HG03354 (cell line): ENCODE measurements at regions not wholly inside any gene's neighbourhood (a gene's known extent, or its start where the extent isn't known, plus 50 kb on each side); places are given as distances from the start of the nearest gene placed in this dataset.

ENCODE experiments used
- ATAC-seq: cut with Tn5 transposase; IDR thresholded peaks from one replicate; pipeline ENCODE4 v1.9.1; 2021; ENCODE audit warnings: mild to moderate bottlenecking; ENCODE audit not compliant: unreplicated experiment, poor library complexity, severe bottlenecking

DNA sequence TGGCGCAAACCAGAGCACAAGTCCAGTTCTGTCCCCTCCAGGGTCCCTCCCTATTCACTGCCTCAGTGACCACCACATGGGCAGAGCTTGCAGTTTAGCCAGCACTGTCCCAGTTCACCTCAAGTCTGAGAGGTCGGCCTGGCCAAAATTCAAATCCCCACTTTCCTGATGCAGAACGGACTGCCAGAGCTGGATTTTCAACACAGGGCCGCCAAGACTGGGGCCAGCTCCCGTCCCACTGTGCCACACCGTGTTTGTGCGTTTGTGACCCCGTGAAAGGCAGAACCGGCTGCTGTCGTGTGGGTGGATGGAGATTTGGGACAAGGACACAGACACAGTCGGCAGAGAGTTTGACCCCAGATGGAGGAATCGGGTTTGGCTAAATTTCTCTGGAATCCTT lies 176.7 kb downstream of the URI1 start:
- no peak for ATAC-seq

DNA sequence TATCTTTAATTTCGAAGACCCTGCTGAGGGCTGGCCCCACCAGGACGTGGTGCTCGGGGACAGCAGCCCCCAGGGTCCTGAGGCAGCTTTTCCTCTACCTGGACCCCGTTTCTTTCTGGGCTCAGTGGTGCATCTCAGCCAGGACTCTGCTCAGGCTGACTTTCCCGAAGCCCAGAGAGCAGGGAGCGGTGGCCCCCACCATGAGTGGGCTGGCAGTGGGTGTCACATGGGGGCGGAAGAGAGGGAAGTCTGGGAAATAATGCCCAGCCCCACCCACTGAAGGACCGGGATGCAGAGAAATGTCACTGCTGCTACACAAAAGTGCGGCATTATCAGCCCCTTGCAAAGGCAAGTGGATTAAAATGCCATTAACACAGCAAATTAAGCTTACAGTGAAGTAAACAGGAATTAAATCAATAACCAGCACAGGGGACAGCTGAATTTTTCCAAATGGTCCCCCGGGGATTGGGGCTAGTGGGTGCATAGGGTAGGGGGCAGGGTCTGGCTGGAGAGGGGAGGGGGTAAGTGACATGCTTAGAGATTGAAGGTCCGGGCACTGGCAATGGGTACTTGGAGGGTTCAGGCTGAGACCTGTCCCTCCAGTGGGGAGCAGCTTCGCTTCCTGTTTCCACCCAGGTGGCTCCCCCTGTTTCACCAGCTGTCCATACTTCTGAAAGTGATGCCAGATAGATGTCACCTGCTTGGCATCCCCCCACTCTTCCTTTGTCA lies 177.3 kb downstream of the URI1 start:
- ATAC-seq = no peak

DNA sequence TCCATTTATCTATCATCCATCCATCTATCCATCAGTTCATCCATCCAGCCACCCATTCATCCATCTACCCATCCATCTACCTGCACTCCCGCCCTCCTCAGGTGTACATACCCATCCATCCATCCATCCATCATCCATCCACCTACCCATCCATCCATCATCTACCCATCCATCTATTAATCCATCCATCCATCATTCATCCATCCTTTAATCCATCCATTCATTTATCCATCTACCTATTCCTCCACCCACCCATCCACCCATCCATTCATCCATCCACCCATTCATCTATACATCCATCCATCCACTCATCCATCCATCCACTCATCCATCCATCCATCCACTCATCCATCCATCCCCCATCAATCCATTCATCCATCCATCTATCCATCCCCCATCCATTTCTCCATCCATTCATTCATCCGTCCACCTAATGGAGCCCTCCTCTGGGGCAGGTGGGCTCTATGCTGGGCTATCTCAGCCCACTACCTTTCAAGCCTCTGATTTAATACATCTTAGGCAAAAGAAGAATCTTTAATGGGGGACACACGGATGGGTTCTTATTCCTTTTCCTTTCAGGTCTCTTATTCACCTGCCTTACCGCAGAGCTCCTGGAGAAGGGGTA lies 178.9 kb downstream of the URI1 start:
- ATAC-seq = no peak

- no peak for ATAC-seq
Observed at GRCh38 chr19:30122431-30122830, 180.4 kb downstream of the URI1 start.

GRCh38 chr19:30123119-30123518 lies 181.1 kb downstream of the URI1 start:
- no peak for ATAC-seq

DNA sequence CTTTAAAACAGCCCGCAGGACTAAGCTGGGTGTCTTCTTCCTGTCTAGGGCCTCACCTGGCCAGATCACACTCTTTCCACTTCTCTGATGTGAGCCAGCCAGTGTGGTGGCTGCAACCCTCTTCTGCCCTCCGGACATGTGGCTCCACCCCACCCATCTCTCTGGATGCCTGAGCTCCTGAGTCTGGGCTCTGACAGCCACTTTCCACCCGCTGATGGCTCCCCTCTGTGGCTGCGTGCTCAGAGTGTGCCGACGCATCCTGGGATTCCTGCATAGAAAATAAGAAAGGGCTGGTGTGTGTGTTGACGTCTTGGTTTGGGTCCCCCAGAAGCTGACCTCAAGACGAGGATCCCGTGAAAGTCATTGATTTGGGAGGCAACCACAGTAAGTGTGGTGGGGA lies 181.6 kb downstream of the URI1 start:
- ATAC-seq = no peak

DNA sequence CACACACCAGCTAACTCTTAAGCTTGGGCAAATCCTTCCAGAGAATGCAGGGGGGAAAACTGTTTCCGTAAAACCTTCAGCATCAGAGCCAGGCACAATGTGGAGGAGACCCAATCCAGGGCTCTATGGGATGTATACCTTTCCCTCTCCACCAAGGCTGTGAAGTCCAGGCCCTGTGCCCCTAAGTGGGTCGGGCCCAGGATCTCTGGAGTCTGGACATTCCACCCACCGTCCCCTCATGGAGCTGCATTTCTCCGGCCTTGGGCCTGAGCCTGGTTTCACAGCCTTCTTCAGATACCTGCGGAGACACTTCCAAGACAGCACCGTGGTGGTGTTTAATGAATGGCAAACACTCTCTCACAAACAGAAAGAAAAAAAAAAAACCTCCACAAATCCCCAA lies 186.2 kb downstream of the URI1 start:
- ATAC-seq = no peak

DNA sequence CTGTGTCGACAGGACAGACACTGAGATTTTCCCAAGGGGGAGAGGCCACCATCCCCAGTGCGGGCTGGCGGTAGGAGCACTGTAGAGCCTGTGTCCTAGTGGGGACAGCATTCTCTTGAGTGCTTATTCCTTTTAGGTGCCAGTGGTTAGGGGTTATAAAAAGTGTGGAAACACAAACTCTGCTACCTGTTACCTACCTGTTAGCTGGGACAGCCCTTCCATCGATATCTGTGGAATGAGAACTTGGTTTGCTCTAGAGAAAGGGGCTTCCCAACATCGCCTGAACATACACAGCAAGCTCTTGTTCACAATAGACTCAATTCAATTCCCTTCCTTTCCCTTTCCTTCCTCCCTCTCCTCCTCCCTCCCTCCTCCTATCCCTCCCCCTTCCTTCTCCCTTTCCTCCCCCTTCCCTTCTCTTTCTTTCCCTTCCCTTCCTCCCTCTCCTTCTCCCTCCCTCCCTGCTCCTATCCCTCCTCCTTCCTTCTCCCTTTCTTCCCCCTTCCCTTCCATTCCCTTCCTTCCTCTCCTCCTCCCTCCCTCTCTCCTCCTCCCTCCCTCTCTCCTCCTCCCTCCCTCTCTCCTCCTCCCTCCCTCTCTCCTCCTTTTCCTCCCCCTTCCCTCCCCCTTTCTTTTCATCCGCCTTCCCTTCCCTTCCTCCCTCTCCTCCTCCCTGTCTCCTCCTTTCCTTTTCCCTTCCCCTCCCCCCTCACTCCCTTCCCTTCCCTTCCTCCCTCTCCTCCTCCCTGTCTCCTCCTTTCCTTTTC lies 188.5 kb downstream of the URI1 start:
- no peak for ATAC-seq

DNA sequence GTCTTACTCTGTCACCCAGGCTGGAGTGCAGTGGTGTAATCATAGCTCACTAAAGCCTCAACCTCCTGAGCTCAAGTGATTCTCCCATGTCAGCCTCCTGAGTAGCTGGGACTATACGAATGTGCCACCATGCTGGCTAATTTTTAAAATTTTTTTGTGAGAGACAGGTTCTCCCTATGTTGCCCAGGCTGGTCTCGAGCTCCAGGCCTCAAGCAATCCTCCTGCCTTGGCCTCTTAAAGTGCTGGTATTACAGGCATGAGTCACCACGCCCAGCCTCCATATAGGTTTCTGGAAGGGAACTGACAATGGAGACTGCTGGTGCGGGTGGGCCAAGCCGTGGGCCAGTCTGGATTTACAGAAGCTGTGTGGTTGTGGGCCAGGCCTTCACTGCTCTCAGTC lies 189.2 kb downstream of the URI1 start:
- no peak for ATAC-seq

- no peak for ATAC-seq
Observed at GRCh38 chr19:30131722-30132291, 189.8 kb downstream of the URI1 start.

DNA sequence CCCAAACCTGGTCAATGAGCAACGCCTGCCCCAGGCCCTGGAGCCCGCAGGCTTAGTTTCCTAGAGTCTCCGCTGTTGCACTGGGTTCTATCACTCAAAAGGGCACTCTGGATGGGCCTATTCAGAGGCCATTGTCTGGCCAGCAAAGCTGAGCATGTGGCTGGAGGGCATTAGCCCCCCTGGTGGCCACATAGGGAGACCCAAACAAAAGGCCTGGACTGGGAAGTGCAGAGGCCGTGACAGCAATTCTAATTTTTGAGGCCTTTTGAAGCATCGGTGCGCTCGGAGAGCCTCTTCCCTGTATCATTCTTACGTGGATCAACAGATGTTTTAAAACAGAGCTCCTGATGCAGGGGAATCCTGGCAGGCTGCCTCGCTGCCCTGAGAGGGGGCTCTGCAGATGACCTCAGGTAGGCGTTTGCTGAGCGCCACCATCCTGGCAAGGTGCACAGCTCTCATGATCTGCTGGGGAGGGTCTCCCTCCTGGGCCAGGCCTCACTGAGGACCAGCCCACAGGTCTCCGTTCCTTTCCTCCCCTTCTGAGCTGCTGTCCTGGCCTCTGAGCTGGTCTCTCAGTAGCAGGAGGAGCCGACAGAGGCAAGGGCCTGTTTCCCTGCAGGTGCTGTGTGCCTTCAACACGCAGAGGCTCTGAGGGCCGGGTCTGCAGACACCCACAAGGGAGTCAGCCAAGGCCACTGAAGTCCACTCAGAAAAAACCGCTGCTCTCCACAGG lies 190.5 kb downstream of the URI1 start:
- ATAC-seq = no peak

- ATAC-seq = no peak
Observed at GRCh38 chr19:30133803-30134202, 191.8 kb downstream of the URI1 start.

DNA sequence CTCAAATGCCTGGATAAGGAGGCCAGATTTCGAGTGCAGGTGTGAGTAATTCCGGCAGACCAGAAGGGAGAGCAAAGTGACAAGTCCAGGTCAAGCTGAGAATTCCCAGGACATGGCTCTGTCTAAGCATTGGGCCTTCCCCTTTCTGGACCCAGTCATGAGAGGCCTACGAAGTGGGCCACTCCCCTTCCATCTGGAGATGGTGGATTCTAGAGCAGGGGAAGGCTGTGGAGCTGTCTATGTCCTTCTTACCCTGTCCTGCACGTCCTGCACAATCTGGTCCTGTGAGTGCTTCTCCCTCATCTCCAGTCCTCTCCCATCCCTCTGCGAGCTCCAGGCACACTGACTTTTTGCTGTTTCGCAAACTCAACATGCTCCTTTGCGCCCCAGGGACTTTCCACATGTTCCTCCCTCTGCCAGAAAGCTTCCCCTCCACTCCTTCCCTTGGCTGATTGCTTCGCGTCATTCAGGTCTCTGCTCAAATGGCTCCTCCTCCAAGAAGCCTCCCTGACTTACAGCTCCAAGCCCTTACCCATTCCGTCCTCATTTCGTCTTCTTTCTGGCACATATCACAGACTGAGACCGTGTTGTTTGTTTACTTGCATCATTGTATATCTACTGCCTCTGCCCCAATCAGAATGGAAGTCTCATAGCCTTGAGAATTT lies 193.2 kb downstream of the URI1 start:
- ATAC-seq = no peak

GRCh38 chr19:30135797-30136196 lies 193.8 kb downstream of the URI1 start:
- no peak for ATAC-seq

- no peak for ATAC-seq
Observed at GRCh38 chr19:30136611-30137195, 194.7 kb downstream of the URI1 start.

DNA sequence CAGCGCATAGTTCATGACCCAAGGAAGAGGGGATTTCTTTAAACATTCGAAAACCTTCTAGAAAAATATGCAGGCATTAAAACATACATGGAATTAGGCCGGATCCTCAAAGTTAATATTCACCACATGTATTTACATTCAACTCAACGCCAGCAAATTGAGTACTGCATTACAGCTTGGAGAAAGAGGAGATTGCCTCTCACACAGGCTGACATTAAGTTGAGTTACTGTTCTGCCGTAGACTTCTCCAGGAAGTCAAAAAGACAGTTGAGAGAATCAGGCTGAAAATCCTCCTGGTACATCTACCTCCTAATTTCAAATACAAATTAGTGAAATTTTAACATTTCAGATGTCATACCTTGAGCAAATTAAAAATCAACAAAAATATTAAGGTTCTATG lies 195.7 kb downstream of the URI1 start:
- no peak for ATAC-seq

DNA sequence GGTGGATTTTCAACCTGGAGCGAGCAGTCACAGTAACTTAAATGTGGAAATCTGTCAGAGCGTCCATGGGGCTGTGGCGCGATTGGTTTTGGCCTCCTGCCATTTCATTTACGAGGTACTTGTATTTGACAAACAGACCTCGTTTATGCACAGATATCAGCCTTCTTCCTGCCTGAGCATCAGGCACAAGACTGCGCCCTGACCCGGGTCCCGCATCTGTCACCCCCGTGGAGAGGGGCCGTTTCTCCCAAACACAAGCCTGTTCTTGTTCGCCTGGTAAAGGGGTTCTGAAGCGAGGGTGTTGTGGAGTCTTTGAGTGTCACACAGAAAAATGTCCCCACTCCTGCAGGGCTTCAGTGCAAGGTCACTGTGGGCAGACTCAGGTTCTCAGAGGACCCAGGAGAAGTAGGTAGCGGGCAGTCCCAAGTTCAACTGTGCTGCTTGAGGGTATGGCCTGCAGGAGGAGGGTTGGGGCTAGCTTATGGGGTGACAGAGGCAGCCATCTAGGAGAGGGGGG lies 202.3 kb downstream of the URI1 start:
- no peak for ATAC-seq

GRCh38 chr19:30144802-30145201 lies 202.8 kb downstream of the URI1 start:
- no peak for ATAC-seq

DNA sequence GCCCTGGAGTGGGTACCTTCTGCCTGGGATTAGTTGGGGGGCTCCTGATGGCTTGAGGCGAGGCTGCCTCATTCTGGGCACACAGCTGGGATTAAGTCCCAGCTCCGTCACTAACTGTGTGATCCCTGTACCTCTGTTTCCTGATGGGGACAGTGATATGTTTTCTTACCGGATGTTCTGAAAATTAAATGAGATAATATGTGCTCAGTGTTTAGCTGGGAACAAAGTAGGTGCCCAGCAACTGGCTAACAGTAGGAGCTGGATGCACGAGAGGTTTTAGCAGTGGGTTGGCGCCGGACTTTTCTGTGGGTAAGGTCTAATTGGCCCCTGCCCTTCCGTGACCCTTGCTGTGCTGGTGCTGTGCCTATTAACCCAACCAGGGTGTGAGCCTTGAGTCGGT lies 203.4 kb downstream of the URI1 start:
- ATAC-seq = no peak
